ENCODE measurements at regions not wholly inside any gene's neighbourhood (a gene's known extent, or its start where the extent isn't known, plus 50 kb on each side); places are given as distances from the start of the nearest gene placed in this dataset.

DNA sequence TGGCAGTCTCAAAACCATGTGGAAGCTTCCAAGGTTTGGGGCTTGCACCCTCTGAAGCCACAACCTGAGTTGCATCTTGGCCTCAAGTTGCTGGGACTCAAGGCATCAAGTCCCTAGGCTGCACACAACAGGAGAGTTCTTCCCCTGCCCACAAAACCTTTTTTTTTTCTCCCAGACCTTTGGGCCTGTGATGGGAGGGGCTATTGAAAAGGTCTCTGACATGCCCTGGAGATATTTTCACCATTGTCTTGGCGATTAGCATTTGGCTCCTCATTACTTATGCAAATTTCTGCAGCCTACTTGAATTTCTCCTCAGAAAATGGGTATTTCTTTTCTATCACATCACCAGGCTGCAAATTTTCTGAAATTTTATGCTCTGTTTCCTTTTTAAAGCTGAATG is 349.5 kb upstream of the EDA2R start:
- TF ChIP-seq RAD21 (IDR thresholded peaks at IDR 0.05; ENCODE audit: low read length) (no peak), CHD1 (IDR thresholded peaks at IDR 0.05; ENCODE audit: low read depth, low read length) (no peak), MAFK (IDR thresholded peaks at IDR 0.05; ENCODE audit: low read depth, low read length) (no peak), MXI1 (IDR thresholded peaks at IDR 0.05; ENCODE audit: borderline replicate concordance, low read depth, low read length) (no peak), POLR2A (IDR thresholded peaks at IDR 0.05; ENCODE audit: low read depth, low read length) (no peak), SMC3 (IDR thresholded peaks at IDR 0.05; ENCODE audit: low read depth, low read length) (no peak), RFX5 (IDR thresholded peaks at IDR 0.05; ENCODE audit: low read depth, low read length) (no peak)
- TF ChIP-seq, protein P1, sequence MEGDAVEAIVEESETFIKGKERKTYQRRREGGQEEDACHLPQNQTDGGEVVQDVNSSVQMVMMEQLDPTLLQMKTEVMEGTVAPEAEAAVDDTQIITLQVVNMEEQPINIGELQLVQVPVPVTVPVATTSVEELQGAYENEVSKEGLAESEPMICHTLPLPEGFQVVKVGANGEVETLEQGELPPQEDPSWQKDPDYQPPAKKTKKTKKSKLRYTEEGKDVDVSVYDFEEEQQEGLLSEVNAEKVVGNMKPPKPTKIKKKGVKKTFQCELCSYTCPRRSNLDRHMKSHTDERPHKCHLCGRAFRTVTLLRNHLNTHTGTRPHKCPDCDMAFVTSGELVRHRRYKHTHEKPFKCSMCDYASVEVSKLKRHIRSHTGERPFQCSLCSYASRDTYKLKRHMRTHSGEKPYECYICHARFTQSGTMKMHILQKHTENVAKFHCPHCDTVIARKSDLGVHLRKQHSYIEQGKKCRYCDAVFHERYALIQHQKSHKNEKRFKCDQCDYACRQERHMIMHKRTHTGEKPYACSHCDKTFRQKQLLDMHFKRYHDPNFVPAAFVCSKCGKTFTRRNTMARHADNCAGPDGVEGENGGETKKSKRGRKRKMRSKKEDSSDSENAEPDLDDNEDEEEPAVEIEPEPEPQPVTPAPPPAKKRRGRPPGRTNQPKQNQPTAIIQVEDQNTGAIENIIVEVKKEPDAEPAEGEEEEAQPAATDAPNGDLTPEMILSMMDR (conservative IDR thresholded peaks at IDR 0.05; ENCODE audit: low read depth, low read length): no peak
- TF ChIP-seq, protein P2, sequence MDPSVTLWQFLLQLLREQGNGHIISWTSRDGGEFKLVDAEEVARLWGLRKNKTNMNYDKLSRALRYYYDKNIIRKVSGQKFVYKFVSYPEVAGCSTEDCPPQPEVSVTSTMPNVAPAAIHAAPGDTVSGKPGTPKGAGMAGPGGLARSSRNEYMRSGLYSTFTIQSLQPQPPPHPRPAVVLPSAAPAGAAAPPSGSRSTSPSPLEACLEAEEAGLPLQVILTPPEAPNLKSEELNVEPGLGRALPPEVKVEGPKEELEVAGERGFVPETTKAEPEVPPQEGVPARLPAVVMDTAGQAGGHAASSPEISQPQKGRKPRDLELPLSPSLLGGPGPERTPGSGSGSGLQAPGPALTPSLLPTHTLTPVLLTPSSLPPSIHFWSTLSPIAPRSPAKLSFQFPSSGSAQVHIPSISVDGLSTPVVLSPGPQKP (IDR thresholded peaks at IDR 0.05; ENCODE audit: borderline replicate concordance, low read depth, low read length): no peak
- TF ChIP-seq, protein P3, sequence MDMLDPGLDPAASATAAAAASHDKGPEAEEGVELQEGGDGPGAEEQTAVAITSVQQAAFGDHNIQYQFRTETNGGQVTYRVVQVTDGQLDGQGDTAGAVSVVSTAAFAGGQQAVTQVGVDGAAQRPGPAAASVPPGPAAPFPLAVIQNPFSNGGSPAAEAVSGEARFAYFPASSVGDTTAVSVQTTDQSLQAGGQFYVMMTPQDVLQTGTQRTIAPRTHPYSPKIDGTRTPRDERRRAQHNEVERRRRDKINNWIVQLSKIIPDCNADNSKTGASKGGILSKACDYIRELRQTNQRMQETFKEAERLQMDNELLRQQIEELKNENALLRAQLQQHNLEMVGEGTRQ (IDR thresholded peaks at IDR 0.05; ENCODE audit: low read depth, low read length): no peak
